ENCODE measurements at regions not wholly inside any gene's neighbourhood (a gene's known extent, or its start where the extent isn't known, plus 50 kb on each side); places are given as distances from the start of the nearest gene placed in this dataset.

GRCh38 chr15:46670258-46670657 is 1035.4 kb downstream of the SQOR start:
- no peak for TF ChIP-seq CTCF (IDR thresholded peaks at IDR 0.05)
- no peak for TF ChIP-seq ZFX (IDR thresholded peaks at IDR 0.05; ENCODE audit: borderline replicate concordance)
